ENCODE measurements at regions not wholly inside any gene's neighbourhood (a gene's known extent, or its start where the extent isn't known, plus 50 kb on each side); places are given as distances from the start of the nearest gene placed in this dataset.
A peak's percentile ranks its signal among the peaks of the same experiment; 100 is the strongest.

DNA sequence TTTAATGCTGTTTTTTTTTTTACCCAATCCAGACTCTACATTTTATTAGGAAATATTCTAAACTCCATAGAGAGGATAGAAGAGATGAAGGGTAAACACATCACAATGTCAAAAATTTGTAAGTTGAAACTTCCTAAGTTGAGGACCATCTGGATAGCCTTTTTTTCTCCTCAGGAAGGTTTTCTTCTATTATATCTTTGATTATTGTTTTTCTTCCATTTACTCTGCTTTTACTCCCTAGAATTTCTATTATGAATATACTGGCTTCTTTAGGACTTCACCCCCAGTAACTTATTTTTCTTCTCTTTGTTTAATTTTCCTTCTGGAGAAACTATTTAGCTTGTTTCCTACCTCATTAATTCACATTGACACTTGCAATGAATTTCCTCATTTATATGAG lies 71.2 kb upstream of the SLIT2 start:
- ATAC-seq: no peak
- TF ChIP-seq CSDC2 (CRISPR knock-in tag; IDR thresholded peaks at IDR 0.05) (no peak), TCF4 (CRISPR knock-in tag; IDR thresholded peaks at IDR 0.05; ENCODE audit: borderline replicate concordance) (no peak), BACH2 (CRISPR knock-in tag; IDR thresholded peaks at IDR 0.05; ENCODE audit: borderline replicate concordance) (no peak), GLIS3 (CRISPR knock-in tag; IDR thresholded peaks at IDR 0.05) (no peak), ESRRG (CRISPR knock-in tag; IDR thresholded peaks at IDR 0.05) (no peak), ARNTL (CRISPR knock-in tag; IDR thresholded peaks at IDR 0.05; ENCODE audit: borderline replicate concordance, low read depth) (no peak), PPARA (CRISPR knock-in tag; IDR thresholded peaks at IDR 0.05; ENCODE audit: borderline replicate concordance) (no peak), SNAI2 (CRISPR knock-in tag; IDR thresholded peaks at IDR 0.05) (no peak), ZFP30 (CRISPR knock-in tag; IDR thresholded peaks at IDR 0.05) (no peak)
- TF ChIP-seq, protein P1, sequence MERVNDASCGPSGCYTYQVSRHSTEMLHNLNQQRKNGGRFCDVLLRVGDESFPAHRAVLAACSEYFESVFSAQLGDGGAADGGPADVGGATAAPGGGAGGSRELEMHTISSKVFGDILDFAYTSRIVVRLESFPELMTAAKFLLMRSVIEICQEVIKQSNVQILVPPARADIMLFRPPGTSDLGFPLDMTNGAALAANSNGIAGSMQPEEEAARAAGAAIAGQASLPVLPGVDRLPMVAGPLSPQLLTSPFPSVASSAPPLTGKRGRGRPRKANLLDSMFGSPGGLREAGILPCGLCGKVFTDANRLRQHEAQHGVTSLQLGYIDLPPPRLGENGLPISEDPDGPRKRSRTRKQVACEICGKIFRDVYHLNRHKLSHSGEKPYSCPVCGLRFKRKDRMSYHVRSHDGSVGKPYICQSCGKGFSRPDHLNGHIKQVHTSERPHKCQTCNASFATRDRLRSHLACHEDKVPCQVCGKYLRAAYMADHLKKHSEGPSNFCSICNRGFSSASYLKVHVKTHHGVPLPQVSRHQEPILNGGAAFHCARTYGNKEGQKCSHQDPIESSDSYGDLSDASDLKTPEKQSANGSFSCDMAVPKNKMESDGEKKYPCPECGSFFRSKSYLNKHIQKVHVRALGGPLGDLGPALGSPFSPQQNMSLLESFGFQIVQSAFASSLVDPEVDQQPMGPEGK (CRISPR knock-in tag; IDR thresholded peaks at IDR 0.05; ENCODE audit: borderline replicate concordance): no peak
- TF ChIP-seq, protein P2, sequence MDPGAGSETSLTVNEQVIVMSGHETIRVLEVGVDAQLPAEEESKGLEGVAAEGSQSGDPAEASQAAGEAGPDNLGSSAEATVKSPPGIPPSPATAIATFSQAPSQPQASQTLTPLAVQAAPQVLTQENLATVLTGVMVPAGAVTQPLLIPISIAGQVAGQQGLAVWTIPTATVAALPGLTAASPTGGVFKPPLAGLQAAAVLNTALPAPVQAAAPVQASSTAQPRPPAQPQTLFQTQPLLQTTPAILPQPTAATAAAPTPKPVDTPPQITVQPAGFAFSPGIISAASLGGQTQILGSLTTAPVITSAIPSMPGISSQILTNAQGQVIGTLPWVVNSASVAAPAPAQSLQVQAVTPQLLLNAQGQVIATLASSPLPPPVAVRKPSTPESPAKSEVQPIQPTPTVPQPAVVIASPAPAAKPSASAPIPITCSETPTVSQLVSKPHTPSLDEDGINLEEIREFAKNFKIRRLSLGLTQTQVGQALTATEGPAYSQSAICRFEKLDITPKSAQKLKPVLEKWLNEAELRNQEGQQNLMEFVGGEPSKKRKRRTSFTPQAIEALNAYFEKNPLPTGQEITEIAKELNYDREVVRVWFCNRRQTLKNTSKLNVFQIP (CRISPR knock-in tag; IDR thresholded peaks at IDR 0.05; ENCODE audit: borderline replicate concordance, low read depth): no peak

DNA sequence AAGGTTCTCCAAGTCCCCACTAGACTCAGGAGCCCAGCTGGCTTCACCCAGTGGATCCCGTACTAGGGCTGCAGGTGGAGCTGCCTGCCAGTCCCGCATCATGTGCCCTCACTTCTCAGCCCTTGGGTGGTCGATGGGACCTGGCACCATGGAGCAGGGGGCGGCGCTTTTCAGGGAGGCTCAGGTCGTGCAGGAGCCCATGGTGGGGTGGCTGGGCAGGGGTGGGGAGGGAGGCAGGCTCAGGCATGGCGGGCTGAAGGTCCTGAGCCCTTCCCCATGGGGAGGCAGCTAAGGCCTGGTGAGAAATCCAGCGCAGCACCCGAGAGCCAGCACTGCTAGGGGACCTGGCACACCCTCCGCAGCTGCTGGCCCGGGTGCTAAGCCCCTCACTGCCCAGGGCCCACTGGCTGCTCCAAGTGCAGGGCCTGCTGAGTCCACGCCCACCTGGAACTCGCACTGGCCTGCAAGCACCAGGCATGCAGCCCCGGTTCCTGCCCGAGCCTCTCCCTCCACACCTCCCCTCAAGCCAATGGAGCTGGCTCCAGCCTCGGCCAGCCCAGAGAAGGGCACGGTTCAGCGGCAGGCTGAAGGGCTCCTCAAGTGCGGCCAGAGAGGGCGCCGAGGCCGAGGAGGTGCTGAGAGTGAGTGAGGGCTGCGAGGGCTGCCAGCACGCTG lies 72.7 kb upstream of the SLIT2 start:
- TF ChIP-seq ARNTL (CRISPR knock-in tag; IDR thresholded peaks at IDR 0.05; ENCODE audit: borderline replicate concordance, low read depth) (no peak), OSR1 (CRISPR knock-in tag; IDR thresholded peaks at IDR 0.05) (no peak), ZNF70 (CRISPR knock-in tag; IDR thresholded peaks at IDR 0.05) (no peak)
- ATAC-seq: no peak

DNA sequence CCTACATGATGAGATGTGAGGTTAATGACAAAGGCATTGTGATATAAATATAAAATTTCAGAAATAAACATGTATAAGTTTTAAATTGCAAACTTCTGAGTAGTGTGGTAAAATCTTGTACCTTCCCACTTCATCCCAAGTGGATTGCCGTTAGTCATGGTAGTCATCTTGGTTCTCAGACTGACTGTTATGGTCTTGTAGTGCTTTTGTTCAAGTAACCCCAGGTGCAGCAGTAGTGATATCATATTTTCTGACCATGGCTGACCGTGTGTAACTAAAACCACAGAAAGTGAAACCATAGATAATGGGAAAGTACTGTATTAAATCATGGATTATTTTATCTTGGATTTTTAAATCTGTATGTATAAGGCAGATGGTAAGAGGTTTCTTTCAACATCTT lies 74.8 kb upstream of the SLIT2 start:
- no peak for TF ChIP-seq ZNF70 (CRISPR knock-in tag; IDR thresholded peaks at IDR 0.05)
- TF ChIP-seq, protein P3, sequence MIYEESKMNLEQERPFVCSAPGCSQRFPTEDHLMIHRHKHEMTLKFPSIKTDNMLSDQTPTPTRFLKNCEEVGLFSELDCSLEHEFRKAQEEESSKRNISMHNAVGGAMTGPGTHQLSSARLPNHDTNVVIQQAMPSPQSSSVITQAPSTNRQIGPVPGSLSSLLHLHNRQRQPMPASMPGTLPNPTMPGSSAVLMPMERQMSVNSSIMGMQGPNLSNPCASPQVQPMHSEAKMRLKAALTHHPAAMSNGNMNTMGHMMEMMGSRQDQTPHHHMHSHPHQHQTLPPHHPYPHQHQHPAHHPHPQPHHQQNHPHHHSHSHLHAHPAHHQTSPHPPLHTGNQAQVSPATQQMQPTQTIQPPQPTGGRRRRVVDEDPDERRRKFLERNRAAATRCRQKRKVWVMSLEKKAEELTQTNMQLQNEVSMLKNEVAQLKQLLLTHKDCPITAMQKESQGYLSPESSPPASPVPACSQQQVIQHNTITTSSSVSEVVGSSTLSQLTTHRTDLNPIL (CRISPR knock-in tag; IDR thresholded peaks at IDR 0.05; ENCODE audit: low read depth): no peak
- TF ChIP-seq GLIS3 (CRISPR knock-in tag; IDR thresholded peaks at IDR 0.05): no peak
- no peak for TF ChIP-seq ZC3H10 (CRISPR knock-in tag; IDR thresholded peaks at IDR 0.05)
- TF ChIP-seq, protein P4, sequence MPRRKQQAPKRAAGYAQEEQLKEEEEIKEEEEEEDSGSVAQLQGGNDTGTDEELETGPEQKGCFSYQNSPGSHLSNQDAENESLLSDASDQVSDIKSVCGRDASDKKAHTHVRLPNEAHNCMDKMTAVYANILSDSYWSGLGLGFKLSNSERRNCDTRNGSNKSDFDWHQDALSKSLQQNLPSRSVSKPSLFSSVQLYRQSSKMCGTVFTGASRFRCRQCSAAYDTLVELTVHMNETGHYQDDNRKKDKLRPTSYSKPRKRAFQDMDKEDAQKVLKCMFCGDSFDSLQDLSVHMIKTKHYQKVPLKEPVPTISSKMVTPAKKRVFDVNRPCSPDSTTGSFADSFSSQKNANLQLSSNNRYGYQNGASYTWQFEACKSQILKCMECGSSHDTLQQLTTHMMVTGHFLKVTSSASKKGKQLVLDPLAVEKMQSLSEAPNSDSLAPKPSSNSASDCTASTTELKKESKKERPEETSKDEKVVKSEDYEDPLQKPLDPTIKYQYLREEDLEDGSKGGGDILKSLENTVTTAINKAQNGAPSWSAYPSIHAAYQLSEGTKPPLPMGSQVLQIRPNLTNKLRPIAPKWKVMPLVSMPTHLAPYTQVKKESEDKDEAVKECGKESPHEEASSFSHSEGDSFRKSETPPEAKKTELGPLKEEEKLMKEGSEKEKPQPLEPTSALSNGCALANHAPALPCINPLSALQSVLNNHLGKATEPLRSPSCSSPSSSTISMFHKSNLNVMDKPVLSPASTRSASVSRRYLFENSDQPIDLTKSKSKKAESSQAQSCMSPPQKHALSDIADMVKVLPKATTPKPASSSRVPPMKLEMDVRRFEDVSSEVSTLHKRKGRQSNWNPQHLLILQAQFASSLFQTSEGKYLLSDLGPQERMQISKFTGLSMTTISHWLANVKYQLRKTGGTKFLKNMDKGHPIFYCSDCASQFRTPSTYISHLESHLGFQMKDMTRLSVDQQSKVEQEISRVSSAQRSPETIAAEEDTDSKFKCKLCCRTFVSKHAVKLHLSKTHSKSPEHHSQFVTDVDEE (CRISPR knock-in tag; IDR thresholded peaks at IDR 0.05): no peak
- TF ChIP-seq SNAI2 (CRISPR knock-in tag; IDR thresholded peaks at IDR 0.05): no peak
- TF ChIP-seq BACH2 (CRISPR knock-in tag; IDR thresholded peaks at IDR 0.05; ENCODE audit: borderline replicate concordance): no peak
- no peak for TF ChIP-seq ZFP30 (CRISPR knock-in tag; IDR thresholded peaks at IDR 0.05)
- TF ChIP-seq PPARA (CRISPR knock-in tag; IDR thresholded peaks at IDR 0.05; ENCODE audit: borderline replicate concordance): no peak
- TF ChIP-seq ZFP3 (CRISPR knock-in tag; IDR thresholded peaks at IDR 0.05): no peak
- no peak for TF ChIP-seq ARNTL (CRISPR knock-in tag; IDR thresholded peaks at IDR 0.05; ENCODE audit: borderline replicate concordance, low read depth)
- TF ChIP-seq ESRRG (CRISPR knock-in tag; IDR thresholded peaks at IDR 0.05): no peak
- no peak for TF ChIP-seq OSR1 (CRISPR knock-in tag; IDR thresholded peaks at IDR 0.05)
- no peak for TF ChIP-seq TCF4 (CRISPR knock-in tag; IDR thresholded peaks at IDR 0.05; ENCODE audit: borderline replicate concordance)
- no peak for TF ChIP-seq CSDC2 (CRISPR knock-in tag; IDR thresholded peaks at IDR 0.05)
- TF ChIP-seq ZNF8 (CRISPR knock-in tag; IDR thresholded peaks at IDR 0.05): no peak
- no peak for ATAC-seq

DNA sequence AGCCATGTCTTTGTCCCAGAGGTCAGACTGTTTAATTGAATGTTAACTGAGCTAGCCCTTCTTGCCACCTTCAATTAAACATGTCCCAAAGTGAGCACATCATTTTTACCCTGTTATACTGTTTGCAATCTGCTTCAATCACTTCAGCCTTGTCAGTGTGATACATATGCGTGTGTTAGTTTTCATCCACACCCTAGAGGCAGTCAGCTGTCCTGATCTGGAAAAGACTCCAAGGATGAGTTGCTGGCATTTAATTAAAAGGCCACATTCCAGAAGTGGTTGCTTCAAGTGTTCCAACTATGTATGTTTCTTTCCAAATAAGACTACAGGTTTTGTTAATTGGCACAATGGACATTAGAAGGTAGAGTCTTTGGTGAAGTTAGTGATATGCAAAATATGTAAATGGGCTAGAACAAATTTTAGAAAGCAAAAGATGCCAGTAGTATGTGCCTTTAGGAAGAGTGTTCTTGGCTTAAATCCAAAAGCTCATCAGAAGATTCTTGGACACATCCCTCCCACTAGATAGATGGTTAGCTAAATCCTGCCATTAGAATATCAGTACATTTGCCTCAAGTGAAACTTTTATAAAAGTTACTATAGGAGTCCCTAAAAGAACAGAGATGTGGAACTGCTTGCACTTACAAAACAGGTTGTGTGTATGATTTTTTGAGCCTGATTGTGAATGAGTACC lies 79.5 kb upstream of the SLIT2 start:
- no peak for TF ChIP-seq ZNF8 (CRISPR knock-in tag; IDR thresholded peaks at IDR 0.05)
- no peak for TF ChIP-seq ZNF565 (CRISPR knock-in tag; conservative IDR thresholded peaks at IDR 0.05; ENCODE audit: low read depth)
- TF ChIP-seq ARNTL (CRISPR knock-in tag; IDR thresholded peaks at IDR 0.05; ENCODE audit: borderline replicate concordance, low read depth): no peak
- TF ChIP-seq, protein P2 (CRISPR knock-in tag; IDR thresholded peaks at IDR 0.05; ENCODE audit: borderline replicate concordance, low read depth): no peak
- TF ChIP-seq PPARA (CRISPR knock-in tag; IDR thresholded peaks at IDR 0.05; ENCODE audit: borderline replicate concordance): no peak
- TF ChIP-seq, protein P1 (CRISPR knock-in tag; IDR thresholded peaks at IDR 0.05; ENCODE audit: borderline replicate concordance): no peak
- ATAC-seq: peak; percentile 27; the same call in 1 of the 3 replicates

Data from SK-N-SH treated with all-trans-retinoic acid at 6 μM for 48 hours (cell line).